Activated B cell treated with CpG ODN at 0.5 μM for 24 hours (primary cell): ENCODE measurements at regions not wholly inside any gene's neighbourhood (a gene's known extent, or its start where the extent isn't known, plus 50 kb on each side); places are given as distances from the start of the nearest gene placed in this dataset.

Experiments used
- ATAC-seq: fragments of 200-7000 bp; cut with Tn5 transposase; one replicate; pipeline ENCODE4 v1.10.0; 2021; ENCODE audit warnings: low read depth, mild to moderate bottlenecking, moderate library complexity
- CTCF ChIA-PET: fragments of 350-600 bp; sonication (Branson Sonifier 250); formaldehyde crosslinking; loops from one replicate; lab custom pipeline; 2021; ENCODE audit warnings: antibody characterized with exemption; lab: Charles Lee
- POLR2A ChIA-PET: fragments of 350-600 bp; sonication (Branson Sonifier 250); formaldehyde crosslinking; loops from one replicate; lab custom pipeline; 2021; ENCODE audit warnings: antibody characterized with exemption; lab: Charles Lee
- DNase-seq: peaks from one replicate; pipeline ENCODE4 v3.0.0; 2022
- H3K27ac Mint-ChIP-seq: one replicate; pipeline ENCODE4 v1.8.0; 2020; ENCODE audit warnings: mixed read lengths
- H3K27me3 Mint-ChIP-seq: one replicate; pipeline ENCODE4 v1.8.0; 2021; ENCODE audit warnings: mixed read lengths
- H3K36me3 Mint-ChIP-seq: one replicate; pipeline ENCODE4 v1.8.0; 2021; ENCODE audit warnings: low read depth, mixed read lengths
- H3K4me1 Mint-ChIP-seq: one replicate; pipeline ENCODE4 v1.8.0; 2021; ENCODE audit warnings: mixed read lengths
- H3K4me3 Mint-ChIP-seq: one replicate; pipeline ENCODE4 v1.8.0; 2020; ENCODE audit warnings: mild to moderate bottlenecking, mixed read lengths
- H3K9me3 Mint-ChIP-seq: one replicate; pipeline ENCODE4 v1.8.0; 2020; ENCODE audit warnings: mixed read lengths
- intact Hi-C: fragments of 100-400 bp; cut with micrococcal nuclease; formaldehyde crosslinking; loops from one replicate; pipeline ENCODE4 v1.15.1; 2024
- TF ChIP-seq, protein P1 (sequence below): fragments of 200-600 bp; IDR thresholded peaks from one replicate; pipeline ENCODE4 v1.8.0; 2022; ENCODE audit warnings: antibody characterized with exemption, mild to moderate bottlenecking

DNA sequence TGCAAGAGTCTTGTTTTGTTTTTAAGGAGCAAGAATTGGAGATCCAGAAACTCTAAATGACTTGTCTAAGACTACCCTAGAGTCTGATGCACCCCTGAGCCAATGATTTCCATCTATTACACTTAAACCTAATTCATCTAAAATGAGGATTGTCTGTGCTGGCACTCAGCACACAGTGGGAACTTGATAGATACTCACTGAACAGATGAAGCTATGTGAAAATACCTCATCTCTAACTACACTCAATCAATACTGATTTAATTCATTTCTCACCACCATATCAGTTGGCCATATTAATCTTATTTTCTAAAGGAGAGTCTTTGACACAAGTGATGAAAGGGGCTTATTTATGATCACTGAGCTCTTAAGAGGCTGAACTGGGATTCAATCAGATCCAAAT, 262.1 kb downstream of the HS3ST1 start:
- TF ChIP-seq, protein P1, sequence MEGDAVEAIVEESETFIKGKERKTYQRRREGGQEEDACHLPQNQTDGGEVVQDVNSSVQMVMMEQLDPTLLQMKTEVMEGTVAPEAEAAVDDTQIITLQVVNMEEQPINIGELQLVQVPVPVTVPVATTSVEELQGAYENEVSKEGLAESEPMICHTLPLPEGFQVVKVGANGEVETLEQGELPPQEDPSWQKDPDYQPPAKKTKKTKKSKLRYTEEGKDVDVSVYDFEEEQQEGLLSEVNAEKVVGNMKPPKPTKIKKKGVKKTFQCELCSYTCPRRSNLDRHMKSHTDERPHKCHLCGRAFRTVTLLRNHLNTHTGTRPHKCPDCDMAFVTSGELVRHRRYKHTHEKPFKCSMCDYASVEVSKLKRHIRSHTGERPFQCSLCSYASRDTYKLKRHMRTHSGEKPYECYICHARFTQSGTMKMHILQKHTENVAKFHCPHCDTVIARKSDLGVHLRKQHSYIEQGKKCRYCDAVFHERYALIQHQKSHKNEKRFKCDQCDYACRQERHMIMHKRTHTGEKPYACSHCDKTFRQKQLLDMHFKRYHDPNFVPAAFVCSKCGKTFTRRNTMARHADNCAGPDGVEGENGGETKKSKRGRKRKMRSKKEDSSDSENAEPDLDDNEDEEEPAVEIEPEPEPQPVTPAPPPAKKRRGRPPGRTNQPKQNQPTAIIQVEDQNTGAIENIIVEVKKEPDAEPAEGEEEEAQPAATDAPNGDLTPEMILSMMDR: no peak
- Mint-ChIP-seq H3K27ac (no peak overlapping the region), H3K4me1 (no peaks in the 10 kb centered on the region), H3K36me3 (no peaks in the 10 kb centered on the region), H3K27me3 (no peaks in the 10 kb centered on the region), H3K4me3 (no peak overlapping the region), H3K9me3 (peaks cover 5% of the 10 kb centered on the region)
- ATAC-seq: no peak
- no peak for DNase-seq
- intact Hi-C loops: no loop called here
- CTCF ChIA-PET: no interaction called here
- POLR2A ChIA-PET: no interaction called here

DNA sequence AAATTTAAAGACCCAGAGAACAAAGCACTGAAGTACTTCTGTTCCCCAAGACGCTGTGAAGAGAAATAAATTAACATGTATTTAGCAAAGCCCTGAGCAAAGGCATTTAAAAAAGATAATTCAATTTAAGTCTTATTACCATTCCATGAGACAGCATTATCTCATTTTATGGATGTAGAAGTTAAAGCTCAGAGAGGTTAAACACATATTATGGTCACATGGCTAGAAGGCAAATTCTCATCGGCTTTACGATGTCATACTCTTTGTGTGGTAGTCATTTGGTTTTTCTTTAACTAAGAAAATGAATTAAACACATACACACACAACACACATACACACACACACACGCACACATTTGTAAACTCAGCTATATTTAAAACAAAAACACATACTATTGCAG, 262.7 kb downstream of the HS3ST1 start:
- no peaks in the 10 kb centered on the region for H3K27me3 Mint-ChIP-seq
- no peak overlapping the region for H3K4me3 Mint-ChIP-seq
- H3K36me3 Mint-ChIP-seq: no peaks in the 10 kb centered on the region
- CTCF ChIA-PET: no interaction called here
- H3K9me3 Mint-ChIP-seq: peaks cover 5% of the 10 kb centered on the region
- no peak for DNase-seq
- no peak for ATAC-seq
- no peaks in the 10 kb centered on the region for H3K4me1 Mint-ChIP-seq
- POLR2A ChIA-PET: no interaction called here
- intact Hi-C loops: no loop called here
- no peak overlapping the region for H3K27ac Mint-ChIP-seq
- TF ChIP-seq, protein P1: no peak

DNA sequence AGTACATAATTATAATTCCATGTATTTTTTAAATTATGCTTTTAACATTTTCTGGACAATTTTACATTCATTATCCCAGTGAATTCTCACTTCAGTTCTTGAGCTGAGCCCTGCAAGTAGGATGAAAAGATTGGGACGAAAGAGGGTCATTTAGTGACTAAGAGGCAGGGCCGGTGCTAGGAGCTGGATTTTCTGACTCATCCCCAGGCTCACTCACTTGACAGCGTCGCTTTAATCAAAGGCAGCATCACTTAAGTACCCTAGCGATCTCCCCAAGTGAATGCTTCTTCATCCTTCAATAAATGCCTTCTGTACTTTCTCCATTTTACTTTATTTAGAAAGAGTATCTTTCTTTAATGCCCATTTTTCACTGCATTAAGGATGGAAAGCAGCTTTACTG, 263.6 kb downstream of the HS3ST1 start:
- Mint-ChIP-seq H3K9me3 (peaks cover 5% of the 10 kb centered on the region), H3K36me3 (no peaks in the 10 kb centered on the region), H3K4me3 (no peak overlapping the region), H3K27ac (no peak overlapping the region), H3K4me1 (no peaks in the 10 kb centered on the region), H3K27me3 (no peaks in the 10 kb centered on the region)
- ChIA-PET POLR2A (no interaction called here), CTCF (no interaction called here)
- intact Hi-C loops: no loop called here
- TF ChIP-seq, protein P1: no peak
- no peak for ATAC-seq
- DNase-seq: no peak

DNA sequence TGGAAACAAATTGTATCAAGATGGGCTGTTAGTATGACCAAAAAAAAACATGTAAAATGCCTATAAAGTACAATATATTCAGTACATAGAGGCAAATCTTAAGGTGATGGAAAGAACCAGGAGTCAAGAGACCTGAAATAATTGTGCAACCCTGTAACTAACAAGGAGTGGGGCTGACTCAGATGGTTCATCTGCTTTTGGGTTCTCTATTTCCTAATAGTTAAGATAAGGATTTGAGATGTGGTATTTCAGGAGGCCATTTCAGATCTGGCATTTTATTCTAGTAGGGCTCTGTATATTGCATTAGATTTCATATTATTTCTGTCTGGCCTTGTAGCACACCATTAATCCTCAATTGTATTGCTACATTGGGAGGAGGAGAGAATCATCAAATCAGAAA, 268.4 kb downstream of the HS3ST1 start:
- intact Hi-C loops: no loop called here
- TF ChIP-seq, protein P1: no peak
- DNase-seq (no peak), ATAC-seq (no peak)
- H3K4me3 Mint-ChIP-seq: no peak overlapping the region
- peaks cover 5% of the 10 kb centered on the region for H3K9me3 Mint-ChIP-seq
- H3K27ac Mint-ChIP-seq: no peak overlapping the region
- H3K27me3 Mint-ChIP-seq: peaks cover 3% of the 10 kb centered on the region
- POLR2A ChIA-PET: no interaction called here
- no peaks in the 10 kb centered on the region for H3K36me3 Mint-ChIP-seq
- H3K4me1 Mint-ChIP-seq: no peaks in the 10 kb centered on the region
- CTCF ChIA-PET: no interaction called here

DNA sequence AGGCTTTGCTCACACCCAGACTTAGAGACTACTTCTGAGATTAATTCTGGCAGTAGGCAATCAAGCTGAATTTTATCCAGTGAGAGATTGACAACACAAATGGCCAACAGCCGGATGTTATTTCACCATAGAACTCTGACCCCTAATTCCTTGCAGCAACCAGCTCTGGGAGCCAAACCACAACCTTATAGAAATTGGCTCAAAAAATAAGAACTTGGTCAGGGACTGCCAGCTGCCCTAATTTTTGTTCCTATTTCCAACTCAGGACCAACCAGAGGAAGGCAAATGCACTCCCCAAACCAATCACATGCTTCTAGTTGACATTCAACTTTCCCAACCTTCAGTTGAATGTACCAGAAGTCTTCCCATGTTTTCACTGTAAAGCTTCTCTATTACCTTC, 269.7 kb downstream of the HS3ST1 start:
- H3K27me3 Mint-ChIP-seq: peaks cover 5% of the 10 kb centered on the region
- H3K36me3 Mint-ChIP-seq: no peaks in the 10 kb centered on the region
- H3K4me3 Mint-ChIP-seq: no peak overlapping the region
- POLR2A ChIA-PET: no interaction called here
- H3K4me1 Mint-ChIP-seq: no peaks in the 10 kb centered on the region
- CTCF ChIA-PET: no interaction called here
- no peak for ATAC-seq
- peaks cover 4% of the 10 kb centered on the region for H3K9me3 Mint-ChIP-seq
- TF ChIP-seq, protein P1: no peak
- intact Hi-C loops: no loop called here
- no peak for DNase-seq
- H3K27ac Mint-ChIP-seq: no peak overlapping the region
